Loucy (cell line): ENCODE measurements at regions not wholly inside any gene's neighbourhood (a gene's known extent, or its start where the extent isn't known, plus 50 kb on each side); places are given as distances from the start of the nearest gene placed in this dataset.

Experiments used
- H2AFZ ChIP-seq: fragments of 200-600 bp; sonication (generic); 2 replicates; pipeline ENCODE4 v1.6.0; 2016; ENCODE audit warnings: antibody characterized with exemption, mild to moderate bottlenecking, low read length, moderate library complexity
- H3F3A ChIP-seq: fragments of 200-600 bp; 2 replicates; pipeline ENCODE4 v1.6.0; 2016; ENCODE audit warnings: antibody characterized with exemption, low read depth, mild to moderate bottlenecking
- H3K27me3 ChIP-seq: fragments of 200-600 bp; sonication (generic); 2 replicates; pipeline ENCODE4 v1.6.1; 2014; ENCODE audit warnings: low read length, mild to moderate bottlenecking; ENCODE audit not compliant: insufficient read depth, poor library complexity, severe bottlenecking
- H3K36me3 ChIP-seq: fragments of 200-600 bp; sonication (generic); 2 replicates; pipeline ENCODE4 v1.6.1; 2016; ENCODE audit warnings: low read length; ENCODE audit not compliant: insufficient read depth
- H3K4me1 ChIP-seq: fragments of 200-600 bp; sonication (generic); 2 replicates; pipeline ENCODE4 v1.5.1; 2014; ENCODE audit warnings: low read length, mild to moderate bottlenecking; ENCODE audit not compliant: insufficient read depth, poor library complexity, severe bottlenecking
- H3K4me2 ChIP-seq: fragments of 200-600 bp; sonication (generic); 2 replicates; pipeline ENCODE4 v1.6.0; 2014; ENCODE audit warnings: antibody characterized with exemption, low read length, low read depth, mild to moderate bottlenecking; ENCODE audit not compliant: poor library complexity, severe bottlenecking
- H3K4me3 ChIP-seq: fragments of 200-600 bp; sonication (generic); 2 replicates; pipeline ENCODE4 v1.5.1; 2014; ENCODE audit warnings: low read length, mild to moderate bottlenecking, mixed read lengths; ENCODE audit not compliant: poor library complexity, severe bottlenecking
- H3K79me2 ChIP-seq: fragments of 200-600 bp; sonication (generic); 2 replicates; pipeline ENCODE4 v1.6.1; 2014; ENCODE audit warnings: low read length; ENCODE audit not compliant: insufficient read depth
- H3K9ac ChIP-seq: fragments of 200-600 bp; sonication (generic); 2 replicates; pipeline ENCODE4 v1.6.0; 2014; ENCODE audit warnings: mild to moderate bottlenecking, low read depth, low read length, moderate library complexity; ENCODE audit not compliant: poor library complexity, severe bottlenecking
- H3K9me2 ChIP-seq: fragments of 200-600 bp; sonication (generic); replicated peaks from 2 replicates; pipeline ENCODE4 v1.6.1; 2016; ENCODE audit warnings: low read depth, low read length, mixed read lengths
- H3K9me3 ChIP-seq: fragments of 200-600 bp; sonication (generic); 2 replicates; pipeline ENCODE4 v1.6.1; 2014; ENCODE audit warnings: mild to moderate bottlenecking, antibody characterized with exemption, low read length, low read depth; ENCODE audit not compliant: insufficient read depth
- H4K20me1 ChIP-seq: fragments of 200-600 bp; sonication (generic); 2 replicates; pipeline ENCODE4 v1.6.0; 2014; ENCODE audit warnings: antibody characterized with exemption, low read length, mild to moderate bottlenecking; ENCODE audit not compliant: insufficient read depth, poor library complexity, severe bottlenecking
- CTCF ChIP-seq: fragments of 200-600 bp; sonication (generic); conservative IDR thresholded peaks from 2 replicates; pipeline ENCODE4 v1.5.1; 2014; ENCODE audit warnings: mild to moderate bottlenecking, antibody characterized with exemption, low read length
- EZH2phosphoT487 ChIP-seq: fragments of 200-600 bp; IDR thresholded peaks from 2 replicates; pipeline ENCODE4 v1.6.1; 2018; ENCODE audit warnings: antibody characterized with exemption, mild to moderate bottlenecking, moderate library complexity, borderline replicate concordance

GRCh38 chr3:168260859-168261258 is 165.1 kb upstream of the GOLIM4 start:
- Histone ChIP-seq H2AFZ (no peak overlapping the region), H3K79me2 (no peaks in the 10 kb centered on the region), H3K4me3 (no peak overlapping the region), H3K9ac (no peak overlapping the region), H3K9me3 (no peaks in the 10 kb centered on the region), H3K4me1 (no peaks in the 10 kb centered on the region), H3K9me2 (no peaks in the 10 kb centered on the region), H3F3A (no peaks in the 10 kb centered on the region), H3K27me3 (no peaks in the 10 kb centered on the region), H3K4me2 (no peak overlapping the region), H3K36me3 (no peaks in the 10 kb centered on the region), H4K20me1 (no peaks in the 10 kb centered on the region)
- no peak for TF ChIP-seq CTCF
- TF ChIP-seq EZH2phosphoT487: no peak

- no peaks in the 10 kb centered on the region for H3K4me1 ChIP-seq
- TF ChIP-seq EZH2phosphoT487: no peak
- no peak for TF ChIP-seq CTCF
- no peaks in the 10 kb centered on the region for H3K79me2 ChIP-seq
These were observed 155.6 kb upstream of the GOLIM4 start for GRCh38 chr3:168251371-168251770.

GRCh38 chr3:168250415-168250861 is 154.7 kb upstream of the GOLIM4 start:
- H3K9me3 ChIP-seq: no peaks in the 10 kb centered on the region
- H3K27me3 ChIP-seq: no peaks in the 10 kb centered on the region
- no peaks in the 10 kb centered on the region for H3F3A ChIP-seq
- no peak overlapping the region for H3K4me3 ChIP-seq
- H3K36me3 ChIP-seq: no peaks in the 10 kb centered on the region
- H3K4me1 ChIP-seq: no peaks in the 10 kb centered on the region
- no peaks in the 10 kb centered on the region for H3K9me2 ChIP-seq
- H3K4me2 ChIP-seq: no peak overlapping the region
- no peaks in the 10 kb centered on the region for H3K79me2 ChIP-seq
- no peaks in the 10 kb centered on the region for H4K20me1 ChIP-seq
- H3K9ac ChIP-seq: no peak overlapping the region
- TF ChIP-seq EZH2phosphoT487 (no peak), CTCF (no peak)
- no peak overlapping the region for H2AFZ ChIP-seq

More at GRCh38 chr3:168251371-168251770, 155.6 kb upstream of the GOLIM4 start:
- no peak overlapping the region for H2AFZ ChIP-seq
- no peak overlapping the region for H3K4me2 ChIP-seq
- H3F3A ChIP-seq: no peaks in the 10 kb centered on the region
- H3K9me2 ChIP-seq: no peaks in the 10 kb centered on the region
- no peaks in the 10 kb centered on the region for H3K27me3 ChIP-seq
- no peak overlapping the region for H3K4me3 ChIP-seq
- H3K9ac ChIP-seq: no peak overlapping the region
- no peaks in the 10 kb centered on the region for H3K36me3 ChIP-seq
- no peaks in the 10 kb centered on the region for H4K20me1 ChIP-seq
- H3K9me3 ChIP-seq: no peaks in the 10 kb centered on the region
